DOHH2 (cell line): ENCODE measurements at regions not wholly inside any gene's neighbourhood (a gene's known extent, or its start where the extent isn't known, plus 50 kb on each side); places are given as distances from the start of the nearest gene placed in this dataset.

Source experiments
- H3F3A ChIP-seq: fragments of 200-600 bp; sonication (generic), shearing (Covaris generic); 2 replicates; pipeline ENCODE4 v1.6.0; 2016; ENCODE audit warnings: antibody characterized with exemption, mild to moderate bottlenecking; ENCODE audit not compliant: control insufficient read depth, insufficient read depth
- H3K27ac ChIP-seq: fragments of 200-600 bp; sonication (generic); 2 replicates; pipeline ENCODE4 v1.5.1; 2014; ENCODE audit warnings: low read depth, mild to moderate bottlenecking, low read length, moderate library complexity
- H3K27me3 ChIP-seq: fragments of 200-600 bp; sonication (generic); 2 replicates; pipeline ENCODE4 v1.6.1; 2014; ENCODE audit warnings: mild to moderate bottlenecking, low read length, mixed read lengths; ENCODE audit not compliant: control insufficient read depth
- H3K36me3 ChIP-seq: fragments of 200-600 bp; sonication (generic); 2 replicates; pipeline ENCODE4 v1.6.1; 2014; ENCODE audit warnings: mild to moderate bottlenecking, low read length, moderate library complexity, mixed read lengths; ENCODE audit not compliant: control insufficient read depth
- H3K4me1 ChIP-seq: fragments of 200-600 bp; sonication (generic); 2 replicates; pipeline ENCODE4 v1.6.1; 2014; ENCODE audit warnings: mild to moderate bottlenecking, low read length, mixed read lengths; ENCODE audit not compliant: control insufficient read depth
- H3K4me2 ChIP-seq: fragments of 200-600 bp; sonication (generic); 2 replicates; pipeline ENCODE4 v1.6.0; 2014; ENCODE audit warnings: mild to moderate bottlenecking, low read length, moderate library complexity
- H3K4me3 ChIP-seq: fragments of 200-600 bp; sonication (generic); 2 replicates; pipeline ENCODE4 v1.5.1; 2014; ENCODE audit warnings: mild to moderate bottlenecking, low read length, mixed read lengths
- H3K79me2 ChIP-seq: fragments of 200-600 bp; sonication (generic); 2 replicates; pipeline ENCODE4 v1.6.1; 2014; ENCODE audit warnings: mild to moderate bottlenecking, low read length, mixed read lengths; ENCODE audit not compliant: control insufficient read depth
- H3K9me2 ChIP-seq: fragments of 200-600 bp; sonication (generic); replicated peaks from 2 replicates; pipeline ENCODE4 v1.6.1; 2014; ENCODE audit warnings: mild to moderate bottlenecking, low read length, mixed read lengths; ENCODE audit not compliant: control insufficient read depth
- H3K9me3 ChIP-seq: fragments of 200-600 bp; sonication (generic); 2 replicates; pipeline ENCODE4 v1.6.1; 2014; ENCODE audit warnings: antibody characterized with exemption, low read length, mixed read lengths; ENCODE audit not compliant: control insufficient read depth, insufficient read depth
- H4K20me1 ChIP-seq: fragments of 200-600 bp; sonication (generic); 2 replicates; pipeline ENCODE4 v1.6.0; 2014; ENCODE audit warnings: low read depth, mild to moderate bottlenecking, antibody characterized with exemption, low read length, moderate library complexity; ENCODE audit not compliant: control insufficient read depth, insufficient read depth
- EZH2phosphoT487 ChIP-seq: fragments of 200-600 bp; sonication (generic); IDR thresholded peaks from 2 replicates; pipeline ENCODE4 v1.6.1; 2017; ENCODE audit warnings: borderline replicate concordance, mild to moderate bottlenecking, antibody characterized with exemption, low read length, moderate library complexity, mixed read lengths
- TF ChIP-seq, protein P1 (sequence below): fragments of 200-600 bp; sonication (generic); IDR thresholded peaks from one replicate; pipeline ENCODE4 v1.5.1; 2014; ENCODE audit warnings: antibody characterized with exemption, mild to moderate bottlenecking, low read depth, low read length; ENCODE audit not compliant: poor library complexity, severe bottlenecking

DNA sequence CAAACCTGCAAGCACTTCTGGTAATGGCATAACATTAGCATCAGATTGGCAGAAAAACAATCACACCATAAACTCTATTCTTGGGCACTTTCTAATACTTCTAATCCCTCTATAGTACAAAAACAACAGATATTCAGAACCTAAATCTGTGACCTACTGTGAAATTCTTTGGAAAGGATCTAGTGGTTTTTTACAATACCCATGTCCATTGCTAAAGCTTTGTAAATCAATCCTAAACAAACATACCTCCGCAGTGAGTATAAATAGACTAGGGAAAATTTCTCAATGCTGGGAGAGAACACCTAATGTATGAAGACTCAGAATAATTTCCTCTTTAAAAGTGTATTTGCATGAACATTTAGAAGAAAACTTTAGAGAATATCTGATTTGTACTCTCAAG lies 1098.5 kb upstream of the DDX18 start:
- Histone ChIP-seq H3K4me3 (no peak overlapping the region), H3K27ac (no peak overlapping the region), H3K79me2 (no peaks in the 10 kb centered on the region), H3K4me1 (no peaks in the 10 kb centered on the region), H3K9me3 (no peaks in the 10 kb centered on the region), H3K4me2 (no peak overlapping the region), H4K20me1 (no peaks in the 10 kb centered on the region), H3K9me2 (no peaks in the 10 kb centered on the region), H3K36me3 (no peaks in the 10 kb centered on the region), H3K27me3 (no peaks in the 10 kb centered on the region), H3F3A (no peaks in the 10 kb centered on the region)
- TF ChIP-seq EZH2phosphoT487: no peak
- TF ChIP-seq, protein P1, sequence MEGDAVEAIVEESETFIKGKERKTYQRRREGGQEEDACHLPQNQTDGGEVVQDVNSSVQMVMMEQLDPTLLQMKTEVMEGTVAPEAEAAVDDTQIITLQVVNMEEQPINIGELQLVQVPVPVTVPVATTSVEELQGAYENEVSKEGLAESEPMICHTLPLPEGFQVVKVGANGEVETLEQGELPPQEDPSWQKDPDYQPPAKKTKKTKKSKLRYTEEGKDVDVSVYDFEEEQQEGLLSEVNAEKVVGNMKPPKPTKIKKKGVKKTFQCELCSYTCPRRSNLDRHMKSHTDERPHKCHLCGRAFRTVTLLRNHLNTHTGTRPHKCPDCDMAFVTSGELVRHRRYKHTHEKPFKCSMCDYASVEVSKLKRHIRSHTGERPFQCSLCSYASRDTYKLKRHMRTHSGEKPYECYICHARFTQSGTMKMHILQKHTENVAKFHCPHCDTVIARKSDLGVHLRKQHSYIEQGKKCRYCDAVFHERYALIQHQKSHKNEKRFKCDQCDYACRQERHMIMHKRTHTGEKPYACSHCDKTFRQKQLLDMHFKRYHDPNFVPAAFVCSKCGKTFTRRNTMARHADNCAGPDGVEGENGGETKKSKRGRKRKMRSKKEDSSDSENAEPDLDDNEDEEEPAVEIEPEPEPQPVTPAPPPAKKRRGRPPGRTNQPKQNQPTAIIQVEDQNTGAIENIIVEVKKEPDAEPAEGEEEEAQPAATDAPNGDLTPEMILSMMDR: no peak

DNA sequence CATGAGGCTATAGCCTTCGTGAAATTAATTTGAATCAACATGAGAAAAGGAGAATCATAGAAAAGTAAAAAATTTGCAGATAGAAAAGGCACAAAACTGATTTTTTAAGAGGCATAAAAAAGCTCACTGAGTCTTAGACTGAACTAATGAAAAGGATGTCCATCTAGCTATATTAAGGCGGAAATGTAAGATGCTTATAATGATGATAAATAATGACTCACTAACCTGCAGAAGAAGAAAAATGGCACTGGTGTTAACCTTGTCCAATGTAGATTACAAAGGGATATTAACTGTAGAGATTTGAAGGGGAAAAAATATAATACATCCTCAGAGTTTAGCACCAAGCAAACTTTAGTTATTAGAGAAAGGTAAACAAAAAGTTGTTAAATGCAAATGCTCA lies 1098.0 kb upstream of the DDX18 start:
- Histone ChIP-seq H3K4me1 (no peaks in the 10 kb centered on the region), H3K9me2 (no peaks in the 10 kb centered on the region), H3K4me2 (no peak overlapping the region), H3K27ac (no peak overlapping the region), H3K27me3 (no peaks in the 10 kb centered on the region), H3K4me3 (no peak overlapping the region), H3K9me3 (no peaks in the 10 kb centered on the region), H3F3A (no peaks in the 10 kb centered on the region), H4K20me1 (no peaks in the 10 kb centered on the region), H3K36me3 (no peaks in the 10 kb centered on the region), H3K79me2 (no peaks in the 10 kb centered on the region)
- no peak for TF ChIP-seq EZH2phosphoT487
- TF ChIP-seq, protein P1: no peak

DNA sequence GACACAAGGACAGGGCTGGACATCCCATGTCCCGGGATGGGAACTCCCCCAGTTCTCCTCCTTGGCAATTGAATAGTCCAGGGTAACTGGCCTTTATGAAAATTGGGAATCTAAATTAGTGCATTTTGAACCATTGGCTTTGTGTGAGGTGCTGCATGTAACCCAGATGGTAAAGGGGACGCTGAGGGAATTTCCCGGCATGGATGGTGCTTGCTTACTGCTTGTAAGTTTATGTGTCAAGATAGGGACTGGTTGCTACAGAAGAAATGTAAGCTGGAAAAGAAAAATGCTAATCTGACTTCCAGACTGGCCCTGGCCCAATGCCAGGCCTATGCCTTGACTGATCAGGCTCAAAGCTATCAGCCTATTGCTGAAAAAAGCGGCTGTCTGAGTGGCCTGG lies 1096.7 kb upstream of the DDX18 start:
- H3K4me1 ChIP-seq: no peaks in the 10 kb centered on the region
- no peaks in the 10 kb centered on the region for H4K20me1 ChIP-seq
- no peak overlapping the region for H3K27ac ChIP-seq
- no peak for TF ChIP-seq EZH2phosphoT487
- TF ChIP-seq, protein P1: no peak
- H3K9me2 ChIP-seq: no peaks in the 10 kb centered on the region
- no peaks in the 10 kb centered on the region for H3K36me3 ChIP-seq
- H3K9me3 ChIP-seq: no peaks in the 10 kb centered on the region
- H3F3A ChIP-seq: no peaks in the 10 kb centered on the region
- no peaks in the 10 kb centered on the region for H3K79me2 ChIP-seq
- H3K4me2 ChIP-seq: no peak overlapping the region
- H3K4me3 ChIP-seq: no peak overlapping the region
- H3K27me3 ChIP-seq: no peaks in the 10 kb centered on the region

- Histone ChIP-seq H3K4me2 (no peak overlapping the region), H3K9me3 (no peaks in the 10 kb centered on the region), H3K4me1 (no peaks in the 10 kb centered on the region), H3K9me2 (no peaks in the 10 kb centered on the region), H3K27ac (no peak overlapping the region), H3K4me3 (no peak overlapping the region), H3K36me3 (no peaks in the 10 kb centered on the region), H3K27me3 (no peaks in the 10 kb centered on the region), H4K20me1 (no peaks in the 10 kb centered on the region), H3F3A (no peaks in the 10 kb centered on the region), H3K79me2 (no peaks in the 10 kb centered on the region)
- no peak for TF ChIP-seq EZH2phosphoT487
- TF ChIP-seq, protein P1: no peak
Measured at GRCh38 chr2:116718451-116718850, 1096.0 kb upstream of the DDX18 start.
